Effector CD4-positive, alpha-beta T cell (primary cell): ENCODE measurements at regions not wholly inside any gene's neighbourhood (a gene's known extent, or its start where the extent isn't known, plus 50 kb on each side); places are given as distances from the start of the nearest gene placed in this dataset.

Experiments
- DNase-seq: peaks from one replicate; pipeline ENCODE4 v3.0.0-alpha.2; 2020

GRCh38 chr12:126483145-126484068 is 1418.2 kb downstream of the AACS start:
- DNase-seq = no peak

GRCh38 chr12:126487431-126487980 is 1422.3 kb downstream of the AACS start:
- DNase-seq = no peak

GRCh38 chr12:126488806-126489205 is 1423.6 kb downstream of the AACS start:
- no peak for DNase-seq

- no peak for DNase-seq
Observed at GRCh38 chr12:126492181-126492580, 1426.9 kb downstream of the AACS start.

GRCh38 chr12:126493366-126494108 is 1428.3 kb downstream of the AACS start:
- no peak for DNase-seq

- no peak for DNase-seq
Observed at GRCh38 chr12:126496201-126496600, 1431.0 kb downstream of the AACS start.

- DNase-seq = no peak
Observed at GRCh38 chr12:126506426-126507182, 1441.4 kb downstream of the AACS start.

- DNase-seq = no peak
Observed at GRCh38 chr12:126507231-126507630, 1442.0 kb downstream of the AACS start.

GRCh38 chr12:126509572-126509971 is 1444.3 kb downstream of the AACS start:
- DNase-seq = no peak

- DNase-seq = no peak
Observed at GRCh38 chr12:126510630-126511029, 1445.4 kb downstream of the AACS start.

GRCh38 chr12:126512916-126513913 is 1448.0 kb downstream of the AACS start:
- DNase-seq = no peak

- no peak for DNase-seq
Observed at GRCh38 chr12:126518596-126519200, 1453.5 kb downstream of the AACS start.

- no peak for DNase-seq
Observed at GRCh38 chr12:126519833-126520232, 1454.6 kb downstream of the AACS start.

- DNase-seq = no peak
Observed at GRCh38 chr12:126523891-126524290, 1458.7 kb downstream of the AACS start.

GRCh38 chr12:126534495-126534894 is 1469.3 kb downstream of the AACS start:
- no peak for DNase-seq

- no peak for DNase-seq
Observed at GRCh38 chr12:126534942-126535341, 1469.7 kb downstream of the AACS start.

GRCh38 chr12:126535971-126536370 is 1470.7 kb downstream of the AACS start:
- DNase-seq = no peak

- DNase-seq = no peak
Observed at GRCh38 chr12:126537961-126538530, 1472.8 kb downstream of the AACS start.

GRCh38 chr12:126538888-126539287 is 1473.7 kb downstream of the AACS start:
- DNase-seq = no peak

- no peak for DNase-seq
Observed at GRCh38 chr12:126545411-126545810, 1480.2 kb downstream of the AACS start.

GRCh38 chr12:126547905-126548304 is 1482.7 kb downstream of the AACS start:
- DNase-seq = no peak
